Left lung (tissue), 4 donors: ENCODE measurements at regions not wholly inside any gene's neighbourhood (a gene's known extent, or its start where the extent isn't known, plus 50 kb on each side); places are given as distances from the start of the nearest gene placed in this dataset.

ENCODE experiments used
- ATAC-seq: fragments of 200-7000 bp; cut with Tn5 transposase; one replicate; pipeline ENCODE4 v1.9.1; 2020; ENCODE audit warnings: moderate library complexity
- DNase-seq, 4 donors: peaks; one replicate each; pipeline ENCODE4 v3.0.0-alpha.2; 2013 to 2020
- H3K27ac ChIP-seq, 2 donors: fragments of 200-600 bp; sonication (generic) in 1 of 2; one replicate each; pipeline versions ENCODE4 v1.5.0 to v1.8.0; 2020 to 2021
- H3K27me3 ChIP-seq, 2 donors: fragments of 200-600 bp; sonication (generic) in 1 of 2; one replicate each; pipeline versions ENCODE4 v1.5.0 to v1.8.0; 2020 to 2021
- H3K36me3 ChIP-seq, 2 donors: fragments of 200-600 bp; sonication (generic) in 1 of 2; one replicate each; pipeline versions ENCODE4 v1.5.0 to v1.8.0; 2020 to 2021
- H3K4me1 ChIP-seq, 2 donors: fragments of 200-600 bp; one replicate each; pipeline ENCODE4 v1.8.0; 2021
- H3K4me3 ChIP-seq, 2 donors: fragments of 200-600 bp; sonication (generic) in 1 of 2; one replicate each; pipeline versions ENCODE4 v1.5.0 to v1.8.0; 2020 to 2021; ENCODE audit warnings: mild to moderate bottlenecking in 1 of 2
- H3K9me3 ChIP-seq, 2 donors: fragments of 200-600 bp; sonication (generic) in 1 of 2; one replicate each; pipeline versions ENCODE4 v1.5.0 to v1.8.0; 2020 to 2021
- intact Hi-C, 2 donors: fragments of 100-400 bp; cut with DNase I; formaldehyde crosslinking; loops; one replicate each; pipeline versions ENCODE4 v1.11.2 to v1.14.2; 2022
- TF ChIP-seq, protein P1 (sequence below), 2 donors: fragments of 200-600 bp; sonication (generic) in 1 of 2; IDR thresholded peaks; one replicate each; pipeline versions ENCODE4 v1.5.0 to v1.8.0; 2021; ENCODE audit warnings: antibody characterized with exemption in 2 of 2
- donor health status: DM: no; HTN: yes; CAD: no.
- donor health status: DM: no; HTN: no; CAD: no.

DNA sequence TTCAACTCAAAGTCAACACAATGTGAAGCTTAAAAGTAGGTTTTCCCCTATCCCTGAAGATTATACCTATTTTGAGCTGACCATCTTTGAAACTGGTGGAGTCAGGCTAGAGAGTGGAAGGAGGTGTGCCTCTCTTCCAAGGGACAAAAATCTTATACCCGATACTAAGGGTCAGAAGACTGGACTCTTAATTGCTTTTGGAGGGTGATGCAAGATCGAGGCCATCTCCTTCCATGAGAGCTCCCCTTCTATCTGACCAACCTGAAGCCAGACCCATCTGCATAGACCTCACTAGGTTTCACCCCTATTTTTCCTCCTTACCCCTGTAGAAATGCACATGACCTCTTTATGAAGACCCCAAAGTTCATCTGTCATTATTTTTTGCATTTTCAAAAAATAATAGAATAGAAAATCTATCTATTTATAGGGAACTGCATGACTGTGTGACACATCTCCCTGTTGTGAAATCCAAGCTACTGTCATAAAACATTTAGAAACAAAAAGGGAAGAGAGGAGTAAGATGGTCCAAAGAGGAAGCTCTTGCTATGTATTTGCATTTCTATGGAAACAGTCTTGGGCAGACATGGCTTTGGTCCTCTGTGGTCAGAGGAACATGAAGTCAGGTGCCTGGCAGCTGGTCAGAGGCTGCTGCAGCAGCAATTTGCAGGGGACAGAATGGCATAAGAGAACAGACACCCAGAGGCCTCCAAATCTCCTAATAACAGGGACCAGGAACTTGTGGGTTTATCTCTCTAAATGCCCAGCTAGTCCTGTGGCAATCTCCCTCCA lies 349.2 kb downstream of the MAFB start:
- Histone ChIP-seq H3K36me3 (no peaks in the 10 kb centered on the region), H3K27me3 (no peaks in the 10 kb centered on the region), H3K27ac (peak overlapping the region; percentile 46 to 84), H3K4me1 (peaks cover 0 to 10% of the 10 kb centered on the region in 2 donors), H3K4me3 (no peak overlapping the region), H3K9me3 (peaks cover 0 to 23% of the 10 kb centered on the region in 2 donors)
- TF ChIP-seq, protein P1, sequence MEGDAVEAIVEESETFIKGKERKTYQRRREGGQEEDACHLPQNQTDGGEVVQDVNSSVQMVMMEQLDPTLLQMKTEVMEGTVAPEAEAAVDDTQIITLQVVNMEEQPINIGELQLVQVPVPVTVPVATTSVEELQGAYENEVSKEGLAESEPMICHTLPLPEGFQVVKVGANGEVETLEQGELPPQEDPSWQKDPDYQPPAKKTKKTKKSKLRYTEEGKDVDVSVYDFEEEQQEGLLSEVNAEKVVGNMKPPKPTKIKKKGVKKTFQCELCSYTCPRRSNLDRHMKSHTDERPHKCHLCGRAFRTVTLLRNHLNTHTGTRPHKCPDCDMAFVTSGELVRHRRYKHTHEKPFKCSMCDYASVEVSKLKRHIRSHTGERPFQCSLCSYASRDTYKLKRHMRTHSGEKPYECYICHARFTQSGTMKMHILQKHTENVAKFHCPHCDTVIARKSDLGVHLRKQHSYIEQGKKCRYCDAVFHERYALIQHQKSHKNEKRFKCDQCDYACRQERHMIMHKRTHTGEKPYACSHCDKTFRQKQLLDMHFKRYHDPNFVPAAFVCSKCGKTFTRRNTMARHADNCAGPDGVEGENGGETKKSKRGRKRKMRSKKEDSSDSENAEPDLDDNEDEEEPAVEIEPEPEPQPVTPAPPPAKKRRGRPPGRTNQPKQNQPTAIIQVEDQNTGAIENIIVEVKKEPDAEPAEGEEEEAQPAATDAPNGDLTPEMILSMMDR (IDR thresholded peaks at IDR 0.05), result no peak
- ATAC-seq (peak; percentile 79), DNase-seq (peak in 3 of 4 donors; percentile 12 to 87 (median 86))
- intact Hi-C loops, result no loop called here

DNA sequence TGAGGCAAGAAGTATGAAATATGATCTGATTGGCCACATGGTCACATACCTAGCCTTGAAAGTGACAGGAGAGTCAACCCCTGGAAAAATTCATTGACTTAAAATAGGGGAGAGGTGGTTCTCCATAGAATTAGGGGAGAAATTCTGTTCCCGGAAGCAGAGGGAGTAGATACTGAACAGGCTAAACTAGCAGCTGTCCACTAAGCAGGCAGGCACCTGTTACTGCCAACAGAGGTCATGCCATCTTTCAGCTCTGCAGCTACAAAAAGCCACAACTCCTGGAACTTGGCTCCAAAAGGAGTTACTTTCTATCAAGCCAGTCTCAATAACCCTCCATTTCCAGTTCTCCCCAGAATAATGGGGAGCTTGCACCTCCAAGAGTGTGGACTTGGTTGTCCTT lies 352.5 kb downstream of the MAFB start:
- ATAC-seq (no peak), DNase-seq (no peak)
- no peak overlapping the region for H3K4me3 ChIP-seq
- H3K4me1 ChIP-seq, result peaks cover 0 to 10% of the 10 kb centered on the region in 2 donors
- no peaks in the 10 kb centered on the region for H3K36me3 ChIP-seq
- intact Hi-C loops, result no loop called here
- H3K9me3 ChIP-seq, result no peaks in the 10 kb centered on the region
- TF ChIP-seq, protein P1 (IDR thresholded peaks at IDR 0.05), result no peak
- no peak overlapping the region for H3K27ac ChIP-seq
- no peaks in the 10 kb centered on the region for H3K27me3 ChIP-seq

DNA sequence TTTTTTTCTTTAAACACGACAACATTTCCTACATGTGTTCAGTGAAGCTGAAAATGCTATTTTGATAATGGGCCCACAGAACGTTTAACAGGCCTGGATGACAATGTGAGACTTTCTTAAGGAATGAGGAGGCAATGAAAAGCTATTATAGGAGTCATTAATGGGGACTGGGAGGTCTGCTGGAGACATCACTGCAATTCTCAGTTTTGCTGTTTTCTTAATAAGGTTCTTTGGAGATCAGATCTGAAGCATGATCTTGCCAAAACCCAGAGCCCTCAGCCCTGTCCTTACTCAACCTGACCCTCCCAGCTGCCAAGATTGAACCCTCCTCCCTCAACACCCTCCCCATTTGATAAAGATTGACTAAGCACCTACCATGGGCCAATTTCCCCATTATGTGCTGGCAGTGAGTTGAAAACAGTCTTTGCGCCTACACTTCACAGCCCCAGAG lies 353.1 kb downstream of the MAFB start:
- intact Hi-C loops, result no loop called here
- H3K27ac ChIP-seq, result no peak overlapping the region
- H3K36me3 ChIP-seq, result no peaks in the 10 kb centered on the region
- ATAC-seq, result peak; percentile 13
- TF ChIP-seq, protein P1 (IDR thresholded peaks at IDR 0.05), result no peak
- H3K9me3 ChIP-seq, result no peaks in the 10 kb centered on the region
- no peaks in the 10 kb centered on the region for H3K27me3 ChIP-seq
- peak in 2 of 4 donors; percentile 54 to 69 for DNase-seq
- peaks cover 0 to 10% of the 10 kb centered on the region in 2 donors for H3K4me1 ChIP-seq
- no peak overlapping the region for H3K4me3 ChIP-seq

DNA sequence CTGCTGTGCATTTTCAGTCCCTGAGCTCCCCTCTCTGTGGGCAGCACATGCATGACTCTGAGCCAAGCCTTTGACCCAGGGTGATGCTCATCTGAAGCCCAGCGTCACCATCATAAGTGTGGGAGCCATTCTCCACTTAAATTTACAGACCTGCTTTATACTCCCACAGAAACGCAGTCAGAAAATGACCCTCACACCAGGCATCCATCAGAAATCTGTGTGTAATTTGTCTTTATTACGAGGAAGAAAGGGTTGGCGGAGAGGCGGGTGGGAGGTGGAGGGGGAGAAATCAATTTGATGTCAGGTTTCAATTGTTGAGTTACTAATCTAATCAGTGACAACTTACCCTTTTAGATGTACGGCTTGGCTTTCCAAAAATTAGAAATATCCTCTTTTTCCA lies 353.6 kb downstream of the MAFB start:
- H3K9me3 ChIP-seq, result no peaks in the 10 kb centered on the region
- intact Hi-C loops, result no loop called here
- no peak overlapping the region for H3K27ac ChIP-seq
- DNase-seq, result no peak
- no peaks in the 10 kb centered on the region for H3K36me3 ChIP-seq
- no peak for ATAC-seq
- no peaks in the 10 kb centered on the region for H3K27me3 ChIP-seq
- H3K4me3 ChIP-seq, result no peak overlapping the region
- H3K4me1 ChIP-seq, result peaks cover 0 to 10% of the 10 kb centered on the region in 2 donors
- TF ChIP-seq, protein P1 (IDR thresholded peaks at IDR 0.05), result no peak

DNA sequence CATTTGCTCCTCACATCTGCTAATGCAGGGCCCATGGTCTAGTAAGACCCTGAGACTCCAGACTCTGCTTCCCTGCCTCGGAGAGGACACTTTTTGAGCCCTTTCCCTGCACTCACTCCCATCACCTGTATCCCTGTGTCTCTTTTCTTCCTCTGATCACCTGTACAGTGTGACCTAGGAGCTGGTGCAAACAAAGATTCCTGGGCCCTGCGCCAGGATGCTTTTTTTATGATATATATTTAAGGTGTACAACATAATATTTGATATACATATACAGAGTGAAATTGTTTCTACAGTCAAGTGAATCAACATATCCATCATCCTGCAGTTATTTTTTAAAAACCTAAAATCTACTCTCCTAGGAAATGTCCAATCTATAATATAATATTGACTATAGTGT lies 355.4 kb downstream of the MAFB start:
- TF ChIP-seq, protein P1 (IDR thresholded peaks at IDR 0.05), result no peak
- Histone ChIP-seq H3K36me3 (no peaks in the 10 kb centered on the region), H3K9me3 (no peaks in the 10 kb centered on the region), H3K4me3 (no peak overlapping the region), H3K4me1 (no peaks in the 10 kb centered on the region), H3K27me3 (no peaks in the 10 kb centered on the region), H3K27ac (no peak overlapping the region)
- intact Hi-C loops, result no loop called here
- ATAC-seq (no peak), DNase-seq (no peak)
